Neural cell (in vitro differentiated cells): ENCODE measurements at regions not wholly inside any gene's neighbourhood (a gene's known extent, or its start where the extent isn't known, plus 50 kb on each side); places are given as distances from the start of the nearest gene placed in this dataset.

Experiments used
- H2AFZ ChIP-seq: fragments of 200-600, 300-800 bp; sonication (generic), shearing (Covaris generic); 2 replicates; pipeline ENCODE4 v1.6.0; 2014; ENCODE audit warnings: low read depth, mild to moderate bottlenecking, antibody characterized with exemption, low read length, moderate library complexity
- H3F3A ChIP-seq: fragments of 200-600 bp; shearing (Covaris generic); 2 replicates; pipeline ENCODE4 v1.6.1; 2016; ENCODE audit warnings: mild to moderate bottlenecking, moderate library complexity, mixed read lengths, antibody characterized with exemption, low read length; ENCODE audit not compliant: insufficient read depth, poor library complexity, severe bottlenecking
- H3K27ac ChIP-seq: fragments of 200-600, 300-800 bp; sonication (generic), shearing (Covaris generic); 2 replicates; pipeline ENCODE4 v1.5.1; 2014; ENCODE audit warnings: mild to moderate bottlenecking, low read length, moderate library complexity
- H3K27me3 ChIP-seq: fragments of 300-800, 200-600 bp; sonication (generic), shearing (Covaris generic); 2 replicates; pipeline ENCODE4 v1.6.0; 2014; ENCODE audit warnings: mild to moderate bottlenecking, low read depth, low read length, moderate library complexity; ENCODE audit not compliant: insufficient read depth
- H3K36me3 ChIP-seq: fragments of 300-800, 200-600 bp; sonication (generic), shearing (Covaris generic); 2 replicates; pipeline ENCODE4 v1.5.1; 2014; ENCODE audit warnings: mild to moderate bottlenecking, antibody characterized with exemption, low read length, moderate library complexity; ENCODE audit not compliant: insufficient read depth
- H3K4me2 ChIP-seq: fragments of 300-800, 200-600 bp; sonication (generic), shearing (Covaris generic); 2 replicates; pipeline ENCODE4 v1.6.0; 2014; ENCODE audit warnings: mild to moderate bottlenecking, low read length
- H3K4me3 ChIP-seq: fragments of 300-800, 200-600 bp; sonication (generic), shearing (Covaris generic); 2 replicates; pipeline ENCODE4 v1.5.1; 2014; ENCODE audit warnings: mild to moderate bottlenecking, low read length, moderate library complexity
- H3K79me2 ChIP-seq: fragments of 200-600 bp; shearing (Covaris generic); replicated peaks from 2 replicates; pipeline ENCODE4 v1.6.0; 2014; ENCODE audit warnings: mild to moderate bottlenecking, low read length, moderate library complexity; ENCODE audit not compliant: insufficient read depth
- H3K9ac ChIP-seq: fragments of 300-800, 200-600 bp; sonication (generic), shearing (Covaris generic); 2 replicates; pipeline ENCODE4 v1.6.1; 2016; ENCODE audit warnings: mild to moderate bottlenecking, low read length, mixed read lengths
- H3K9me2 ChIP-seq: fragments of 200-600 bp; shearing (Covaris generic); 2 replicates; pipeline ENCODE4 v1.6.1; 2016; ENCODE audit warnings: mild to moderate bottlenecking, low read length, mixed read lengths; ENCODE audit not compliant: insufficient read depth
- H3K9me3 ChIP-seq: fragments of 200-600, 300-800 bp; sonication (generic), shearing (Covaris generic); 2 replicates; pipeline ENCODE4 v1.6.1; 2016; ENCODE audit warnings: mild to moderate bottlenecking, mixed run types, low read length, moderate library complexity, mixed read lengths
- H4K20me1 ChIP-seq: fragments of 200-600 bp; shearing (Covaris generic); 2 replicates; pipeline ENCODE4 v1.6.1; 2016; ENCODE audit warnings: mild to moderate bottlenecking, mixed run types; ENCODE audit not compliant: insufficient read depth
- CTCF ChIP-seq: fragments of 450-650 bp; IDR thresholded peaks from 2 replicates; pipeline ENCODE4 v1.5.1; 2014; ENCODE audit warnings: antibody characterized with exemption, mild to moderate bottlenecking, moderate library complexity; ENCODE audit not compliant: poor library complexity, severe bottlenecking
- EP300 ChIP-seq: fragments of 450-650 bp; conservative IDR thresholded peaks from 2 replicates; pipeline ENCODE4 v1.6.1; 2014; ENCODE audit warnings: antibody characterized with exemption, mild to moderate bottlenecking, moderate library complexity; ENCODE audit not compliant: poor library complexity, severe bottlenecking
- EZH2 ChIP-seq: fragments of 200-600, 300-800 bp; shearing (Covaris generic), sonication (generic); IDR thresholded peaks from 2 replicates; pipeline ENCODE4 v1.6.1; 2014; ENCODE audit warnings: antibody characterized with exemption, low read length, borderline replicate concordance, mild to moderate bottlenecking; ENCODE audit not compliant: insufficient read depth, poor library complexity, severe bottlenecking
- MXI1 ChIP-seq: fragments of 450-650 bp; conservative IDR thresholded peaks from 2 replicates; pipeline ENCODE4 v1.6.1; 2014; ENCODE audit warnings: antibody characterized with exemption, mild to moderate bottlenecking; ENCODE audit not compliant: poor library complexity, severe bottlenecking
- POLR2AphosphoS5 ChIP-seq: IDR thresholded peaks from 2 replicates; pipeline ENCODE4 v1.6.1; 2012
- RAD21 ChIP-seq: fragments of 450-650 bp; conservative IDR thresholded peaks from 2 replicates; pipeline ENCODE4 v1.6.1; 2014; ENCODE audit warnings: antibody characterized with exemption, mild to moderate bottlenecking, moderate library complexity
- REST ChIP-seq: IDR thresholded peaks from 2 replicates; pipeline ENCODE4 v1.6.1; 2012; ENCODE audit warnings: borderline replicate concordance
- SMC3 ChIP-seq: fragments of 450-650 bp; conservative IDR thresholded peaks from 2 replicates; pipeline ENCODE4 v1.6.1; 2014; ENCODE audit warnings: antibody characterized with exemption, mild to moderate bottlenecking, moderate library complexity; ENCODE audit not compliant: poor library complexity
- TAF1 ChIP-seq: IDR thresholded peaks from 2 replicates; pipeline ENCODE4 v1.6.1; 2012; ENCODE audit warnings: low read depth

GRCh38 chr6:125667326-125667725 is 82.1 kb upstream of the HEY2 start:
- no peaks in the 10 kb centered on the region for H3K27me3 ChIP-seq
- H2AFZ ChIP-seq, result no peak overlapping the region
- H3K9me3 ChIP-seq, result no peaks in the 10 kb centered on the region
- H3K4me2 ChIP-seq, result no peak overlapping the region
- TF ChIP-seq TAF1 (no peak), EP300 (no peak), CTCF (no peak), MXI1 (no peak), POLR2AphosphoS5 (no peak), EZH2 (no peak), RAD21 (no peak), SMC3 (no peak)
- H4K20me1 ChIP-seq, result no peaks in the 10 kb centered on the region
- H3K36me3 ChIP-seq, result no peaks in the 10 kb centered on the region
- H3K9me2 ChIP-seq, result no peaks in the 10 kb centered on the region
- H3K27ac ChIP-seq, result no peak overlapping the region
- no peak overlapping the region for H3K9ac ChIP-seq
- no peaks in the 10 kb centered on the region for H3K79me2 ChIP-seq
- H3F3A ChIP-seq, result no peaks in the 10 kb centered on the region
- no peak overlapping the region for H3K4me3 ChIP-seq

GRCh38 chr6:125668071-125668470 is 81.4 kb upstream of the HEY2 start:
- H3K9me3 ChIP-seq, result no peaks in the 10 kb centered on the region
- no peaks in the 10 kb centered on the region for H3K79me2 ChIP-seq
- no peak overlapping the region for H3K4me2 ChIP-seq
- no peaks in the 10 kb centered on the region for H3F3A ChIP-seq
- H3K9ac ChIP-seq, result no peak overlapping the region
- H4K20me1 ChIP-seq, result no peaks in the 10 kb centered on the region
- no peak overlapping the region for H2AFZ ChIP-seq
- no peaks in the 10 kb centered on the region for H3K36me3 ChIP-seq
- H3K4me3 ChIP-seq, result no peak overlapping the region
- no peaks in the 10 kb centered on the region for H3K9me2 ChIP-seq
- H3K27me3 ChIP-seq, result no peaks in the 10 kb centered on the region
- no peak for TF ChIP-seq CTCF
- no peak for TF ChIP-seq MXI1
- TF ChIP-seq TAF1, result no peak
- no peak for TF ChIP-seq REST
- TF ChIP-seq EZH2, result no peak
- no peak for TF ChIP-seq SMC3
- TF ChIP-seq RAD21, result no peak
- no peak for TF ChIP-seq POLR2AphosphoS5
- TF ChIP-seq EP300, result no peak
- no peak overlapping the region for H3K27ac ChIP-seq
